H9 (cell line): ENCODE measurements at regions not wholly inside any gene's neighbourhood (a gene's known extent, or its start where the extent isn't known, plus 50 kb on each side); places are given as distances from the start of the nearest gene placed in this dataset.

Source experiments
- DNase-seq: peaks from one replicate; pipeline ENCODE4 v3.0.0-alpha.2; 2017
- H2AFZ ChIP-seq: one replicate; pipeline ENCODE4 v1.6.1; 2013; ENCODE audit warnings: mild to moderate bottlenecking, low read length, control low read depth, moderate library complexity
- H2AK5ac ChIP-seq: 2 replicates; pipeline ENCODE4 v1.6.1; 2013; ENCODE audit warnings: low read length, control low read depth, mixed read lengths; ENCODE audit not compliant: insufficient read length
- H2BK120ac ChIP-seq: one replicate; pipeline ENCODE4 v1.6.1; 2013; ENCODE audit warnings: low read depth, mild to moderate bottlenecking, low read length, control low read depth, inconsistent platforms; ENCODE audit not compliant: poor library complexity, severe bottlenecking
- H2BK12ac ChIP-seq: 2 replicates; pipeline ENCODE4 v1.6.1; 2013; ENCODE audit warnings: low read length, control low read depth, mixed read lengths, low read depth; ENCODE audit not compliant: insufficient read length
- H2BK15ac ChIP-seq: 2 replicates; pipeline ENCODE4 v1.6.1; 2013; ENCODE audit warnings: low read depth, low read length, control low read depth
- H2BK20ac ChIP-seq: one replicate; pipeline ENCODE4 v1.6.1; 2013; ENCODE audit warnings: low read depth, mild to moderate bottlenecking, low read length, control low read depth, inconsistent platforms; ENCODE audit not compliant: poor library complexity, severe bottlenecking
- H2BK5ac ChIP-seq: 2 replicates; pipeline ENCODE4 v1.6.1; 2013; ENCODE audit warnings: low read length, control low read depth, mixed read lengths; ENCODE audit not compliant: insufficient read length
- H3K14ac ChIP-seq: 2 replicates; pipeline ENCODE4 v1.6.1; 2013; ENCODE audit warnings: low read length, control low read depth; ENCODE audit not compliant: insufficient read depth
- H3K18ac ChIP-seq: 2 replicates; pipeline ENCODE4 v1.6.1; 2013; ENCODE audit warnings: low read depth, mild to moderate bottlenecking, mixed read lengths, low read length, control low read depth; ENCODE audit not compliant: insufficient read length
- H3K23ac ChIP-seq: 2 replicates; pipeline ENCODE4 v1.6.1; 2013; ENCODE audit warnings: low read length, control low read depth, mixed read lengths, low read depth; ENCODE audit not compliant: insufficient read length
- H3K23me2 ChIP-seq: 2 replicates; pipeline ENCODE4 v1.6.1; 2013; ENCODE audit warnings: low read depth, mild to moderate bottlenecking, mixed read lengths, low read length, control low read depth; ENCODE audit not compliant: insufficient read length, poor library complexity, severe bottlenecking
- H3K27ac ChIP-seq: 2 replicates; pipeline ENCODE4 v1.5.1; 2013; ENCODE audit warnings: low read length, control low read depth, mixed read lengths, low read depth; ENCODE audit not compliant: insufficient read length
- H3K27me3 ChIP-seq: 2 replicates; pipeline ENCODE4 v1.6.1; 2013; ENCODE audit warnings: low read length, control low read depth, inconsistent platforms; ENCODE audit not compliant: insufficient read depth
- H3K4ac ChIP-seq: 2 replicates; pipeline ENCODE4 v1.6.1; 2013; ENCODE audit warnings: low read depth, mild to moderate bottlenecking, control low read depth, inconsistent platforms, low read length, moderate library complexity
- H3K4me1 ChIP-seq: 2 replicates; pipeline ENCODE4 v1.6.1; 2013; ENCODE audit warnings: low read length, control low read depth, inconsistent platforms; ENCODE audit not compliant: insufficient read depth
- H3K4me2 ChIP-seq: 2 replicates; pipeline ENCODE4 v1.6.1; 2013; ENCODE audit warnings: low read length, control low read depth, mixed read lengths; ENCODE audit not compliant: insufficient read length, insufficient read depth
- H3K56ac ChIP-seq: 2 replicates; pipeline ENCODE4 v1.6.1; 2013; ENCODE audit warnings: low read depth, mild to moderate bottlenecking, mixed read lengths, low read length, control low read depth; ENCODE audit not compliant: insufficient read length
- H3K79me1 ChIP-seq: 2 replicates; pipeline ENCODE4 v1.6.1; 2013; ENCODE audit warnings: low read depth, mild to moderate bottlenecking, moderate library complexity, low read length, control low read depth, inconsistent platforms; ENCODE audit not compliant: insufficient read depth, poor library complexity, severe bottlenecking
- H3K79me2 ChIP-seq: 2 replicates; pipeline ENCODE4 v1.6.1; 2013; ENCODE audit warnings: low read length, control low read depth, inconsistent platforms; ENCODE audit not compliant: insufficient read depth
- H3K9ac ChIP-seq: 2 replicates; pipeline ENCODE4 v1.6.1; 2013; ENCODE audit warnings: low read length, control low read depth, mixed read lengths; ENCODE audit not compliant: insufficient read length; ENCODE audit errors: extremely low read depth
- H3K9me3 ChIP-seq: one replicate; pipeline ENCODE4 v1.6.1; 2013; ENCODE audit warnings: low read depth, low read length, inconsistent platforms; ENCODE audit not compliant: control insufficient read depth
- H3T11ph ChIP-seq: one replicate; pipeline ENCODE4 v1.6.1; 2013; ENCODE audit warnings: mild to moderate bottlenecking, low read length, control low read depth, inconsistent platforms
- H4K20me1 ChIP-seq: one replicate; pipeline ENCODE4 v1.6.1; 2013; ENCODE audit not compliant: control insufficient read depth, insufficient read length, insufficient read depth
- H4K5ac ChIP-seq: 2 replicates; pipeline ENCODE4 v1.6.1; 2013; ENCODE audit warnings: low read depth, mild to moderate bottlenecking, mixed read lengths, low read length, control low read depth; ENCODE audit not compliant: insufficient read length
- H4K8ac ChIP-seq: replicated peaks from 2 replicates; pipeline ENCODE4 v1.6.1; 2013; ENCODE audit warnings: low read length, control low read depth, mixed read lengths, low read depth; ENCODE audit not compliant: insufficient read length
- H4K91ac ChIP-seq: 2 replicates; pipeline ENCODE4 v1.6.1; 2013; ENCODE audit warnings: low read depth, mild to moderate bottlenecking, moderate library complexity, mixed read lengths, low read length, control low read depth; ENCODE audit not compliant: insufficient read length
- H3K27ac Mint-ChIP-seq, 3 experiments: 2 replicates in 2 of 3; 3 replicates in 1 of 3; pipeline ENCODE4 v1.8.0; 2020 to 2021; ENCODE audit warnings: mixed read lengths in 3 of 3, mild to moderate bottlenecking in 1 of 3, moderate library complexity in 1 of 3
- H3K27me3 Mint-ChIP-seq: 2 replicates; pipeline ENCODE4 v1.8.0; 2021; ENCODE audit warnings: low read depth, mild to moderate bottlenecking, moderate library complexity, mixed read lengths
- H3K36me3 Mint-ChIP-seq, 3 experiments: 2 replicates in 2 of 3; 3 replicates in 1 of 3; pipeline ENCODE4 v1.8.0; 2020 to 2021; ENCODE audit warnings: low read depth in 3 of 3, mixed read lengths in 3 of 3; ENCODE audit not compliant: insufficient read depth in 1 of 3
- H3K4me1 Mint-ChIP-seq, 2 experiments: 2 replicates each; pipeline ENCODE4 v1.8.0; 2020; ENCODE audit warnings: mixed read lengths in 2 of 2
- H3K4me3 Mint-ChIP-seq, 2 experiments: 2 replicates in 1 of 2; 3 replicates in 1 of 2; pipeline ENCODE4 v1.8.0; 2020 to 2021; ENCODE audit warnings: mild to moderate bottlenecking in 2 of 2, mixed read lengths in 2 of 2, moderate library complexity in 1 of 2
- H3K9me3 Mint-ChIP-seq, 2 experiments: 2 replicates in 1 of 2; 3 replicates in 1 of 2; pipeline ENCODE4 v1.8.0; 2020; ENCODE audit warnings: mild to moderate bottlenecking in 2 of 2, mixed read lengths in 2 of 2, moderate library complexity in 1 of 2
- WGBS: extraction: QIAGEN DNeasy Blood & Tissue Kit; methylation state at CpG from one replicate; pipeline ENCODE4 v1.1.7; 2013; ENCODE audit warnings: missing lambda C conversion rate, low lambda C conversion rate, mixed read lengths; ENCODE audit not compliant: insufficient read length; ENCODE audit errors: extremely low coverage; 5-methylcytosine and 5-hydroxymethylcytosine counted together
- TF ChIP-seq, protein P1 (sequence below): fragments of 200-600 bp; sonication (generic); conservative IDR thresholded peaks from 3 replicates; pipeline ENCODE4 v1.8.0; 2021; ENCODE audit warnings: antibody characterized with exemption, mild to moderate bottlenecking

GRCh38 chr6:130585587-130585986 is 219.8 kb downstream of the TMEM200A start:
- no peak overlapping the region for H4K8ac ChIP-seq
- no peaks in the 10 kb centered on the region for H4K20me1 ChIP-seq
- TF ChIP-seq, protein P1, sequence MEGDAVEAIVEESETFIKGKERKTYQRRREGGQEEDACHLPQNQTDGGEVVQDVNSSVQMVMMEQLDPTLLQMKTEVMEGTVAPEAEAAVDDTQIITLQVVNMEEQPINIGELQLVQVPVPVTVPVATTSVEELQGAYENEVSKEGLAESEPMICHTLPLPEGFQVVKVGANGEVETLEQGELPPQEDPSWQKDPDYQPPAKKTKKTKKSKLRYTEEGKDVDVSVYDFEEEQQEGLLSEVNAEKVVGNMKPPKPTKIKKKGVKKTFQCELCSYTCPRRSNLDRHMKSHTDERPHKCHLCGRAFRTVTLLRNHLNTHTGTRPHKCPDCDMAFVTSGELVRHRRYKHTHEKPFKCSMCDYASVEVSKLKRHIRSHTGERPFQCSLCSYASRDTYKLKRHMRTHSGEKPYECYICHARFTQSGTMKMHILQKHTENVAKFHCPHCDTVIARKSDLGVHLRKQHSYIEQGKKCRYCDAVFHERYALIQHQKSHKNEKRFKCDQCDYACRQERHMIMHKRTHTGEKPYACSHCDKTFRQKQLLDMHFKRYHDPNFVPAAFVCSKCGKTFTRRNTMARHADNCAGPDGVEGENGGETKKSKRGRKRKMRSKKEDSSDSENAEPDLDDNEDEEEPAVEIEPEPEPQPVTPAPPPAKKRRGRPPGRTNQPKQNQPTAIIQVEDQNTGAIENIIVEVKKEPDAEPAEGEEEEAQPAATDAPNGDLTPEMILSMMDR, result no peak
- H3K4ac ChIP-seq, result no peak overlapping the region
- no peak overlapping the region for H3K14ac ChIP-seq
- no peaks in the 10 kb centered on the region for H3K23me2 ChIP-seq
- H2BK20ac ChIP-seq, result no peak overlapping the region
- H3K27me3 ChIP-seq, result no peaks in the 10 kb centered on the region
- no peaks in the 10 kb centered on the region for H3K4me1 ChIP-seq
- Mint-ChIP-seq H3K4me3 (no peak overlapping the region), H3K27me3 (no peaks in the 10 kb centered on the region), H3K9me3 (no peaks in the 10 kb centered on the region), H3K36me3 (no peaks in the 10 kb centered on the region), H3K27ac (no peak overlapping the region), H3K4me1 (peaks cover 0 to 3% of the 10 kb centered on the region in 2 experiments; a peak in 1 of 4 replicates)
- H4K91ac ChIP-seq, result no peak overlapping the region
- no peak overlapping the region for H3K56ac ChIP-seq
- no CpG with 5 or more reads among the region's 5 CpGs for WGBS
- no peak overlapping the region for H3K4me2 ChIP-seq
- H2BK12ac ChIP-seq, result no peak overlapping the region
- no peak overlapping the region for H2AFZ ChIP-seq
- no peak overlapping the region for H2BK15ac ChIP-seq
- H3K27ac ChIP-seq, result no peak overlapping the region
- no peak overlapping the region for H4K5ac ChIP-seq
- no peak overlapping the region for H3K23ac ChIP-seq
- H3K9ac ChIP-seq, result no peak overlapping the region
- H3K79me1 ChIP-seq, result no peaks in the 10 kb centered on the region
- no peak overlapping the region for H2BK5ac ChIP-seq
- no peak overlapping the region for H2BK120ac ChIP-seq
- no peak overlapping the region for H3K18ac ChIP-seq
- DNase-seq, result no peak
- no peak overlapping the region for H2AK5ac ChIP-seq
- H3K79me2 ChIP-seq, result no peaks in the 10 kb centered on the region
- H3K9me3 ChIP-seq, result no peaks in the 10 kb centered on the region
- H3T11ph ChIP-seq, result no peak overlapping the region
